Lower leg skin (tissue), 4 donors: ENCODE measurements at regions not wholly inside any gene's neighbourhood (a gene's known extent, or its start where the extent isn't known, plus 50 kb on each side); places are given as distances from the start of the nearest gene placed in this dataset.

Experiments used
- DNase-seq, 2 donors: peaks; one replicate each; pipeline ENCODE4 v3.0.0-alpha.2; 2019; ENCODE audit warnings: low spot score in 2 of 2
- H3K4me3 ChIP-seq: fragments of 200-600 bp; sonication (generic); 2 replicates; pipeline ENCODE4 v1.5.1; 2017; ENCODE audit warnings: mild to moderate bottlenecking, low read depth; ENCODE audit not compliant: poor library complexity, severe bottlenecking
- POLR2A ChIP-seq, 2 donors: fragments of 450-650 bp; IDR thresholded peaks; one replicate each; pipeline ENCODE4 v1.6.1; 2016 to 2017; ENCODE audit warnings: antibody characterized with exemption in 2 of 2, mild to moderate bottlenecking in 1 of 2, moderate library complexity in 1 of 2
- WGBS, 2 donors: methylation state at CpG; one replicate each; pipeline ENCODE4 v1.1.5; 2018; 5-methylcytosine and 5-hydroxymethylcytosine counted together
- intact Hi-C: fragments of 100-400 bp; cut with DNase I; formaldehyde crosslinking; loops from one replicate; pipeline ENCODE4 v1.15.0; 2023; ENCODE audit warnings: low total_unique reads
- TF ChIP-seq, protein P1 (sequence below), 3 donors: fragments of 450-650 bp; IDR thresholded peaks; one replicate each; pipeline ENCODE4 v1.5.1; 2016; ENCODE audit warnings: antibody characterized with exemption in 3 of 3, mild to moderate bottlenecking in 3 of 3, moderate library complexity in 2 of 3

DNA sequence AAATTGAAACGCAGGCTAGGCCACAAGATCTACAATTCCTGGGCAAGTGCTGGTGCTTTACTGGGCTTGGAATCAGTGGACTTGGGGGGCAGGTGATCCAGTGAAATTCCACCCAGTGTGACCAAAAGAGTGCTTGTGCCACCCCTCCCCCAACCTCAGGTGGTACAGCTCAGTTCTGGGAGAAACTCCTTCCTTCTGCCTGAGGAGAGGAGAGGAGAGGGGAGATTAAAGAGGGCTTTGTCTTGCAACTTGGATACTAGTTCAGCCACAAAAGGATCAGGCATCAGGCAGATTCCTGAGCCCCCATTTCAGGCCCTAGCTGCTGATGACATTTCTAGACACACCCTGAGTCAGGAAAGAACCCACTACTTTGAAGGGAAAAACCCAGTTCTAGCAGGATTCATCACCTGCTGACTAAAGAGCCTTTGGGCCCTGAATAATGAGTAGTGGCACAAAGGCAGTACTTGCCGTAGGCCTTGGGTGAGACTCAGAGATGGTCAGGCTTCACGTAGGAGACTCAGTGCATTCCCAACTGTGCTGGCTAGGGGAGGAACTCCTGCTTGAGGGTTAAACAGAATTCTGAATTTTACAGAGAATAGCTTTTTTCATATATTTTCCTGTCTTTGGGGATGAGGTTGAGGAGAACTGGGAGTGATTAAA is 446.7 kb downstream of the BMP2 start:
- TF ChIP-seq, protein P1, sequence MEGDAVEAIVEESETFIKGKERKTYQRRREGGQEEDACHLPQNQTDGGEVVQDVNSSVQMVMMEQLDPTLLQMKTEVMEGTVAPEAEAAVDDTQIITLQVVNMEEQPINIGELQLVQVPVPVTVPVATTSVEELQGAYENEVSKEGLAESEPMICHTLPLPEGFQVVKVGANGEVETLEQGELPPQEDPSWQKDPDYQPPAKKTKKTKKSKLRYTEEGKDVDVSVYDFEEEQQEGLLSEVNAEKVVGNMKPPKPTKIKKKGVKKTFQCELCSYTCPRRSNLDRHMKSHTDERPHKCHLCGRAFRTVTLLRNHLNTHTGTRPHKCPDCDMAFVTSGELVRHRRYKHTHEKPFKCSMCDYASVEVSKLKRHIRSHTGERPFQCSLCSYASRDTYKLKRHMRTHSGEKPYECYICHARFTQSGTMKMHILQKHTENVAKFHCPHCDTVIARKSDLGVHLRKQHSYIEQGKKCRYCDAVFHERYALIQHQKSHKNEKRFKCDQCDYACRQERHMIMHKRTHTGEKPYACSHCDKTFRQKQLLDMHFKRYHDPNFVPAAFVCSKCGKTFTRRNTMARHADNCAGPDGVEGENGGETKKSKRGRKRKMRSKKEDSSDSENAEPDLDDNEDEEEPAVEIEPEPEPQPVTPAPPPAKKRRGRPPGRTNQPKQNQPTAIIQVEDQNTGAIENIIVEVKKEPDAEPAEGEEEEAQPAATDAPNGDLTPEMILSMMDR (IDR thresholded peaks at IDR 0.05): no peak
- no peak for TF ChIP-seq POLR2A (IDR thresholded peaks at IDR 0.05)
- 64 to 80% methylated on average over 3 of the region's 3 CpGs for WGBS, 2 donors
- H3K4me3 ChIP-seq: no peak overlapping the region
- intact Hi-C loops: no loop called here
- no peak for DNase-seq

DNA sequence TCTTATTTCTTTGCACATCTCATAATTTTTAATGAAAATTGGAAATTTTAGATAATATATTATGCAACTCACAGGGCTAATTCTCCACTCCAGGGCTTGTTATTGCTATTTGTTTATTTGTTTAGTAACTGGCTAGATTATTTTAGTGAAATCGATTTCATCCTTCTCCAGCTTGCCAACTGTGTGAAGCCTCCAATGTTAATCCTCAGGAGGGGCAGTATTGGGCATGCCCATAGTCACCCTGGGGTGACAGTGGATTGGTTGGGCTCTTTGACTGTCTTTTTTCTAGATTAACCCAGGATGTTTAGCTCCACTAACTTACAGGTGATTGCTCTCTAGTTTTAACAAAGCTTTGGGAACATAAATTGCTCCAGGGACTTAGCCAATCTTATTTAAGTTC is 450.1 kb downstream of the BMP2 start:
- intact Hi-C loops: no loop called here
- WGBS, 2 donors: 59 to 70% methylated on average over 1 of the region's 1 CpG
- no peak for DNase-seq
- TF ChIP-seq POLR2A (IDR thresholded peaks at IDR 0.05): no peak
- TF ChIP-seq, protein P1 (IDR thresholded peaks at IDR 0.05): no peak
- H3K4me3 ChIP-seq: no peak overlapping the region

DNA sequence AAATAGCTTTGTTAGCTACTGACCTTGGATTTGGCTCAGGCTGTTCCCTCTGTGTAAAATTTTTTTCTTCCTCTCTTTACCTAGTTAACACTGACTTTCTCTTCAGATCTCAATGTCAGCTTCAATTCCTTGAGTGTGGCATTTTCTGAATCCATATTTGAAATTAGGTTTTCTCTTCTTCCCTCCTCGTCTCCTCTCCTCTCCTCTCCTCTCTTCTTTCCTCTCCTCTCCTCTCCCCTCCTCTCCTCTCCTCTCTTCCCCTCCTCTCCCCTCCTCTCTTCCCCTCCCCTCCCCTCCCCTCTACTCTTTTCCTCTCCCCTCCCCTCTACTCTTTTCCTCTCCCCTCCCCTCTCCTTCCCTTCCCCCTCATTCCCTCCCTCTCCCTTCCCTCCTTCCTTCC is 453.3 kb downstream of the BMP2 start:
- DNase-seq: no peak
- 82 to 100% methylated on average over 1 of the region's 1 CpG for WGBS, 2 donors
- TF ChIP-seq, protein P1 (IDR thresholded peaks at IDR 0.05): no peak
- TF ChIP-seq POLR2A (IDR thresholded peaks at IDR 0.05): no peak
- intact Hi-C loops: no loop called here
- no peak overlapping the region for H3K4me3 ChIP-seq

- WGBS, 2 donors: 77 to 82% methylated on average over 2 of the region's 2 CpGs
- no peak overlapping the region for H3K4me3 ChIP-seq
- TF ChIP-seq POLR2A (IDR thresholded peaks at IDR 0.05): no peak
- TF ChIP-seq, protein P1 (IDR thresholded peaks at IDR 0.05): no peak
- intact Hi-C loops: no loop called here
- no peak for DNase-seq
These were observed 458.7 kb downstream of the BMP2 start for GRCh38 chr20:7226156-7226555.

DNA sequence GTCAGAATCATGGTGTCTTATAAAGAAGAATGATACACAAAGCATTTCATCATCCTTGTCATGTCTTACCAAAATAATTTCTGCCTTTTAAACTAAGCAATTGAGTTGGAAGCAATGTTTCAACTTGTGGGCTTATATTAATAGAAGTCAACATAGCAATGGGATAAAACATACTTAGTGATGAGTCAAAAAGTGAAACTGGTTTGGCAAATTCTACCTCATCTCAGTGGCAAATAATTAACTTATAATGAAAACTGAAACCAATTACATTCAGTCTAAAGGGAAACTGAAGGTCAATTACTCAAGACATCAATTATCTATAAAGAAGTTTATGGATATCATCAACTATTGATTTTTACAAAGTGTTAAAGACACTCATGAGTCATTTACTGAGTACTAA is 463.8 kb downstream of the BMP2 start:
- no peak for TF ChIP-seq POLR2A (IDR thresholded peaks at IDR 0.05)
- TF ChIP-seq, protein P1 (IDR thresholded peaks at IDR 0.05): no peak
- DNase-seq: no peak
- intact Hi-C loops: no loop called here
- H3K4me3 ChIP-seq: no peak overlapping the region

GRCh38 chr20:7232796-7233195 is 465.3 kb downstream of the BMP2 start:
- 68 to 70% methylated on average over 2 of the region's 2 CpGs for WGBS, 2 donors
- intact Hi-C loops: no loop called here
- TF ChIP-seq POLR2A (IDR thresholded peaks at IDR 0.05): no peak
- TF ChIP-seq, protein P1 (IDR thresholded peaks at IDR 0.05): no peak

More at GRCh38 chr20:7232796-7233195, 465.3 kb downstream of the BMP2 start:
- H3K4me3 ChIP-seq: no peak overlapping the region
- no peak for DNase-seq
